ENCODE measurements at regions not wholly inside any gene's neighbourhood (a gene's known extent, or its start where the extent isn't known, plus 50 kb on each side); places are given as distances from the start of the nearest gene placed in this dataset.

GRCh38 chr3:73768524-73769308, 144.0 kb upstream of the PDZRN3 start:
- H3K36me3 ChIP-seq (ENCODE audit: insufficient read depth, low read length) = no peaks in the 10 kb centered on the region
- H3K27ac ChIP-seq (ENCODE audit: low read depth, low read length) = no peak overlapping the region
- no peak overlapping the region for H2AFZ ChIP-seq (ENCODE audit: low read length)
- H4K20me1 ChIP-seq (ENCODE audit: insufficient read depth, low read length) = no peaks in the 10 kb centered on the region
- TF ChIP-seq, protein P1, sequence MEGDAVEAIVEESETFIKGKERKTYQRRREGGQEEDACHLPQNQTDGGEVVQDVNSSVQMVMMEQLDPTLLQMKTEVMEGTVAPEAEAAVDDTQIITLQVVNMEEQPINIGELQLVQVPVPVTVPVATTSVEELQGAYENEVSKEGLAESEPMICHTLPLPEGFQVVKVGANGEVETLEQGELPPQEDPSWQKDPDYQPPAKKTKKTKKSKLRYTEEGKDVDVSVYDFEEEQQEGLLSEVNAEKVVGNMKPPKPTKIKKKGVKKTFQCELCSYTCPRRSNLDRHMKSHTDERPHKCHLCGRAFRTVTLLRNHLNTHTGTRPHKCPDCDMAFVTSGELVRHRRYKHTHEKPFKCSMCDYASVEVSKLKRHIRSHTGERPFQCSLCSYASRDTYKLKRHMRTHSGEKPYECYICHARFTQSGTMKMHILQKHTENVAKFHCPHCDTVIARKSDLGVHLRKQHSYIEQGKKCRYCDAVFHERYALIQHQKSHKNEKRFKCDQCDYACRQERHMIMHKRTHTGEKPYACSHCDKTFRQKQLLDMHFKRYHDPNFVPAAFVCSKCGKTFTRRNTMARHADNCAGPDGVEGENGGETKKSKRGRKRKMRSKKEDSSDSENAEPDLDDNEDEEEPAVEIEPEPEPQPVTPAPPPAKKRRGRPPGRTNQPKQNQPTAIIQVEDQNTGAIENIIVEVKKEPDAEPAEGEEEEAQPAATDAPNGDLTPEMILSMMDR (IDR thresholded peaks at IDR 0.05; ENCODE audit: extremely low read depth, low read depth, low read length) = peak; percentile 25
- H3K79me2 ChIP-seq (ENCODE audit: insufficient read depth, low read length) = no peaks in the 10 kb centered on the region
- no peak overlapping the region for H3K4me2 ChIP-seq (ENCODE audit: insufficient read depth, low read length)
- no peaks in the 10 kb centered on the region for H3K27me3 ChIP-seq (ENCODE audit: insufficient read depth, low read length)
- H3K4me3 ChIP-seq (ENCODE audit: insufficient read depth, low read length) = no peak overlapping the region
- no peaks in the 10 kb centered on the region for H3K9me3 ChIP-seq (ENCODE audit: low read depth, low read length)
- DNase-seq (ENCODE audit: insufficient read length, low spot score, missing footprints) = no peak
- peaks cover 39% of the 10 kb centered on the region for H3K4me1 ChIP-seq (ENCODE audit: insufficient read depth, low read length)

DNA sequence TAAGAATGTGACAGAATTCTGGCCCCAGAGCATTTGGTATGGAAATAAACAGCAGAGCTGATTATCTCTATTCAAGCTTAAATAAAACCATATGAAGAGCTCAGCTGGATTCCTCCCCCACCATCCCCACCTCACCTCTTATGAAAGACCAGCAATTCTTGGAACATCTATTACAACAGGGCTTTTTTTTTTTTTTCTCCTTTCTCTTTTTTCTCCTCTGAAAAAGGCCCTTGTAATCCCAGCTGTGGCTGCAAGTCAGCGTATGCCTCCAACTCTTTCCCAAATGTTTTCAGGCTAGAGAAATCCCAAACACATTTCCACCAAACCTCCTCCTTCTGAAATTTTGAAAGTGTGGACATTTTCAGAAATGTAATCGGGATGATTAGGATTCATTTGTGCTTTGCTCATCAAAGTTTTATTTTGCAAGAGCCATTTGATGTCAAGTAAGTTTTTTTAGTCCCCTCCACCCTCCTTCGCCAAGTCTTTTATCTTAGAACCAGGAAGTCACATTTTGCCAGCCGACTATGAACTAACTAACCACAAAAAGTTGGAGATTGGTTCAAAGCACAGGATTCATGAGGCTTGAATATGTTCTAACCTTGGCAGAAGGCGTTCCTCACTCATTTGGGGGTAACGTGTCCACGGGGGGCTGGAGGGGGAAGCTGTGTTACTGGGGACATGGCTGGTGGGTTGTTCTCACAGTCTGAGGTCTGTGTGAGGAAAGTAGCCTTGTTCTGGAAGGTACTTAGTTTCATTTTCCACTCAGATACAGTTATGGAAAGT, 142.0 kb upstream of the PDZRN3 start:
- peak overlapping the region; percentile 89 for H2AFZ ChIP-seq (ENCODE audit: low read length)
- H3K27ac ChIP-seq (ENCODE audit: low read depth, low read length) = peak overlapping the region; percentile 76
- no peak for DNase-seq (ENCODE audit: insufficient read length, low spot score, missing footprints)
- H3K4me2 ChIP-seq (ENCODE audit: insufficient read depth, low read length) = peak overlapping the region; percentile 75
- H3K4me1 ChIP-seq (ENCODE audit: insufficient read depth, low read length) = peaks cover 26% of the 10 kb centered on the region
- no peaks in the 10 kb centered on the region for H3K79me2 ChIP-seq (ENCODE audit: insufficient read depth, low read length)
- no peaks in the 10 kb centered on the region for H4K20me1 ChIP-seq (ENCODE audit: insufficient read depth, low read length)
- no peaks in the 10 kb centered on the region for H3K9me3 ChIP-seq (ENCODE audit: low read depth, low read length)
- peak overlapping the region; percentile 62 for H3K4me3 ChIP-seq (ENCODE audit: insufficient read depth, low read length)
- TF ChIP-seq, protein P1 (IDR thresholded peaks at IDR 0.05; ENCODE audit: extremely low read depth, low read depth, low read length) = no peak
- H3K36me3 ChIP-seq (ENCODE audit: insufficient read depth, low read length) = no peaks in the 10 kb centered on the region
- no peaks in the 10 kb centered on the region for H3K27me3 ChIP-seq (ENCODE audit: insufficient read depth, low read length)

GRCh38 chr3:73765878-73766545, 141.3 kb upstream of the PDZRN3 start:
- TF ChIP-seq, protein P1 (IDR thresholded peaks at IDR 0.05; ENCODE audit: extremely low read depth, low read depth, low read length) = no peak
- peak; percentile 51 for DNase-seq (ENCODE audit: insufficient read length, low spot score, missing footprints)
- Histone ChIP-seq H3K9me3 (ENCODE audit: low read depth, low read length) (no peaks in the 10 kb centered on the region), H3K36me3 (ENCODE audit: insufficient read depth, low read length) (no peaks in the 10 kb centered on the region), H3K27me3 (ENCODE audit: insufficient read depth, low read length) (no peaks in the 10 kb centered on the region), H3K27ac (ENCODE audit: low read depth, low read length) (peak overlapping the region; percentile 76), H3K79me2 (ENCODE audit: insufficient read depth, low read length) (no peaks in the 10 kb centered on the region), H3K4me3 (ENCODE audit: insufficient read depth, low read length) (peak overlapping the region; percentile 62), H3K4me1 (ENCODE audit: insufficient read depth, low read length) (peaks cover 26% of the 10 kb centered on the region), H2AFZ (ENCODE audit: low read length) (peak overlapping the region; percentile 89), H4K20me1 (ENCODE audit: insufficient read depth, low read length) (no peaks in the 10 kb centered on the region), H3K4me2 (ENCODE audit: insufficient read depth, low read length) (peak overlapping the region; percentile 75)

Measured in osteoblast (primary cell).